SK-N-SH (cell line): ENCODE measurements at regions not wholly inside any gene's neighbourhood (a gene's known extent, or its start where the extent isn't known, plus 50 kb on each side); places are given as distances from the start of the nearest gene placed in this dataset.

Experiments used
- CTCF ChIA-PET: fragments of 300-600, 350-600 bp; formaldehyde crosslinking; extraction: SDS; loops from one replicate; lab custom pipeline; 2021; lab: Yijun Ruan, JAX
- POLR2A ChIA-PET: fragments of 350-600 bp; sonication (Branson Sonifier 250); formaldehyde crosslinking; extraction: SDS; loops from one replicate; lab custom pipeline; 2020; ENCODE audit warnings: antibody characterized with exemption, inconsistent platforms; lab: Yijun Ruan, JAX
- DNase-seq: peaks from one replicate; pipeline ENCODE4 v3.0.0; 2012
- H2AFZ ChIP-seq: fragments of 200-600 bp; sonication (generic); 2 replicates; pipeline ENCODE4 v1.8.1; 2016; ENCODE audit warnings: antibody characterized with exemption, mild to moderate bottlenecking, low read depth
- H3F3A ChIP-seq: fragments of 200-600 bp; sonication (generic); replicated peaks from 2 replicates; pipeline ENCODE3; 2016; ENCODE audit warnings: antibody characterized with exemption, mild to moderate bottlenecking; ENCODE audit not compliant: insufficient read depth
- H3K27ac ChIP-seq, 2 experiments: fragments of 200-500 bp in 1 of 2; fragments of 200-600 bp in 1 of 2; sonication (Bioruptor generic) in 1 of 2; sonication (generic), shearing (Covaris generic) in 1 of 2; 2 replicates each; pipeline versions ENCODE4 v1.5.1 to v1.6.1; 2014 to 2016; ENCODE audit warnings: low read depth in 2 of 2, inconsistent platforms in 1 of 2, low read length in 1 of 2, mild to moderate bottlenecking in 1 of 2, mixed read lengths in 1 of 2
- H3K27me3 ChIP-seq: fragments of 200-600 bp; sonication (generic), shearing (Covaris generic); 2 replicates; pipeline ENCODE4 v1.6.1; 2016; ENCODE audit warnings: mixed run types; ENCODE audit not compliant: insufficient read depth
- H3K36me3 ChIP-seq, 2 experiments: fragments of 200-500 bp in 1 of 2; fragments of 200-600 bp in 1 of 2; sonication (Bioruptor generic) in 1 of 2; sonication (generic) in 1 of 2; replicated peaks in 1 of 2; 2 replicates each; pipeline versions ENCODE3 to v1.5.1; 2014 to 2016; ENCODE audit warnings: low read length in 1 of 2, mild to moderate bottlenecking in 1 of 2; ENCODE audit not compliant: insufficient read depth in 2 of 2, control insufficient read depth in 1 of 2
- H3K4me1 ChIP-seq, 2 experiments: fragments of 200-500 bp in 1 of 2; fragments of 200-600 bp in 1 of 2; sonication (Bioruptor generic) in 1 of 2; sonication (generic), shearing (Covaris generic) in 1 of 2; 2 replicates each; pipeline versions ENCODE4 v1.5.1 to v1.6.1; 2014 to 2016; ENCODE audit warnings: low read depth in 1 of 2, low read length in 1 of 2, mixed run types in 1 of 2; ENCODE audit not compliant: insufficient read depth in 2 of 2, control insufficient read depth in 1 of 2
- H3K4me2 ChIP-seq: fragments of 200-600 bp; sonication (generic), shearing (Covaris generic); 2 replicates; pipeline ENCODE4 v1.6.1; 2017; ENCODE audit warnings: mixed run types
- H3K4me3 ChIP-seq, 2 experiments: fragments of 200-500 bp in 1 of 2; fragments of 200-600 bp in 1 of 2; sonication (Bioruptor generic) in 1 of 2; sonication (generic), shearing (Covaris generic) in 1 of 2; 2 replicates each; pipeline versions ENCODE4 v1.5.1 to v1.8.1; 2014 to 2016; ENCODE audit warnings: low read depth in 2 of 2, inconsistent platforms in 1 of 2, low read length in 1 of 2, mild to moderate bottlenecking in 1 of 2, mixed read lengths in 1 of 2, moderate library complexity in 1 of 2
- H3K79me2 ChIP-seq: fragments of 200-600 bp; sonication (generic); 2 replicates; pipeline ENCODE4 v1.8.1; 2017; ENCODE audit warnings: mild to moderate bottlenecking; ENCODE audit not compliant: insufficient read depth
- H3K9ac ChIP-seq: fragments of 200-600 bp; sonication (generic); 2 replicates; pipeline ENCODE4 v1.6.1; 2017; ENCODE audit warnings: mixed run types
- H3K9me2 ChIP-seq: fragments of 200-600 bp; sonication (generic); 2 replicates; pipeline ENCODE4 v1.6.1; 2017; ENCODE audit warnings: mixed run types
- H3K9me3 ChIP-seq: fragments of 200-600 bp; sonication (generic); 2 replicates; pipeline ENCODE4 v1.6.1; 2017; ENCODE audit warnings: mixed run types, mild to moderate bottlenecking, moderate library complexity
- H4K20me1 ChIP-seq: fragments of 200-600 bp; sonication (generic); 2 replicates; pipeline ENCODE4 v1.6.1; 2017; ENCODE audit warnings: mild to moderate bottlenecking, mixed run types; ENCODE audit not compliant: insufficient read depth
- CHD2 ChIP-seq: fragments of 150-350 bp; IDR thresholded peaks from 2 replicates; pipeline ENCODE4 v1.6.1; 2018; ENCODE audit warnings: low read length; ENCODE audit not compliant: partially characterized antibody
- CTCF ChIP-seq: fragments of 200-600 bp; sonication (generic); IDR thresholded peaks from 2 replicates; pipeline ENCODE4 v1.6.1; 2017; ENCODE audit warnings: antibody characterized with exemption, mild to moderate bottlenecking, moderate library complexity
- ELF1 ChIP-seq: IDR thresholded peaks from 2 replicates; pipeline ENCODE4 v1.4.0; 2012
- EZH2phosphoT487 ChIP-seq: fragments of 200-600 bp; sonication (generic); IDR thresholded peaks from 2 replicates; pipeline ENCODE4 v1.6.1; 2017; ENCODE audit warnings: low read depth, mixed run types, mild to moderate bottlenecking, antibody characterized with exemption, moderate library complexity, borderline replicate concordance
- FOXJ3 ChIP-seq: sonication (generic); formaldehyde crosslinking; IDR thresholded peaks from 2 replicates; pipeline ENCODE4 v1.5.1; 2020; ENCODE audit warnings: mild to moderate bottlenecking, missing genetic modification reagents
- GABPA ChIP-seq: IDR thresholded peaks from 2 replicates; pipeline ENCODE4 v1.4.0; 2012; ENCODE audit warnings: low read depth, mild to moderate bottlenecking
- GATA2 ChIP-seq: sonication (generic); formaldehyde crosslinking; IDR thresholded peaks from 2 replicates; pipeline ENCODE4 v1.5.0; 2020; ENCODE audit warnings: mild to moderate bottlenecking, missing genetic modification reagents
- IRF3 ChIP-seq: fragments of 150-350 bp; IDR thresholded peaks from 2 replicates; pipeline ENCODE4 v1.6.1; 2016; ENCODE audit warnings: mild to moderate bottlenecking, low read depth, low read length
- JUND ChIP-seq: IDR thresholded peaks from 2 replicates; pipeline ENCODE4 v1.4.0; 2012
- MEF2A ChIP-seq: IDR thresholded peaks from 2 replicates; pipeline ENCODE4 v1.4.0; 2012; ENCODE audit warnings: low read depth, borderline replicate concordance
- NFIC ChIP-seq: IDR thresholded peaks from 2 replicates; pipeline ENCODE4 v1.4.0; 2012; ENCODE audit warnings: borderline replicate concordance
- POLR2AphosphoS5 ChIP-seq: IDR thresholded peaks from 2 replicates; pipeline ENCODE4 v1.6.1; 2012; ENCODE audit warnings: low read depth, low read length
- RCOR1 ChIP-seq: fragments of 150-350 bp; IDR thresholded peaks from 2 replicates; pipeline ENCODE4 v1.6.1; 2017; ENCODE audit warnings: antibody characterized with exemption, low read length
- RXRA ChIP-seq: IDR thresholded peaks from 2 replicates; pipeline ENCODE4 v1.4.0; 2012; ENCODE audit warnings: low read depth, mild to moderate bottlenecking, borderline replicate concordance
- SIN3A ChIP-seq: IDR thresholded peaks from 2 replicates; pipeline ENCODE4 v1.6.1; 2012; ENCODE audit warnings: low read depth, mild to moderate bottlenecking, low read length, moderate library complexity, borderline replicate concordance
- SMC3 ChIP-seq: IDR thresholded peaks from 2 replicates; pipeline ENCODE4 v1.6.1; 2012; ENCODE audit warnings: low read depth, low read length, improper control_type of control experiment
- TAF1 ChIP-seq: IDR thresholded peaks from 2 replicates; pipeline ENCODE4 v1.6.1; 2012; ENCODE audit warnings: low read depth, mild to moderate bottlenecking, low read length, moderate library complexity, borderline replicate concordance
- TCF12 ChIP-seq: IDR thresholded peaks from 2 replicates; pipeline ENCODE4 v1.4.0; 2012
- USF1 ChIP-seq: IDR thresholded peaks from 2 replicates; pipeline ENCODE4 v1.4.0; 2012; ENCODE audit warnings: low read depth, borderline replicate concordance
- USF2 ChIP-seq: fragments of 150-350 bp; IDR thresholded peaks from 2 replicates; pipeline ENCODE4 v1.6.1; 2017; ENCODE audit warnings: antibody characterized with exemption, low read length, low read depth, borderline replicate concordance
- WGBS: methylation state at CpG from one replicate; pipeline ENCODE4 v1.1.6; 2017; ENCODE audit warnings: low lambda C conversion rate; 5-methylcytosine and 5-hydroxymethylcytosine counted together

GRCh38 chr14:87794561-87794960 is 198.4 kb downstream of the GALC start:
- H3K4me1 ChIP-seq, result no peaks in the 10 kb centered on the region
- POLR2A ChIA-PET, result no interaction called here
- no peak for DNase-seq
- no peaks in the 10 kb centered on the region for H3K9me3 ChIP-seq
- H3K27ac ChIP-seq, result no peak overlapping the region
- H3K79me2 ChIP-seq, result no peaks in the 10 kb centered on the region
- H3F3A ChIP-seq, result no peaks in the 10 kb centered on the region
- no peak overlapping the region for H3K4me3 ChIP-seq
- H3K9ac ChIP-seq, result no peak overlapping the region
- H3K27me3 ChIP-seq, result no peaks in the 10 kb centered on the region
- CTCF ChIA-PET, result interaction anchor here (1.3 kb wide), 1 partner anchor 11 kb away, joined by 4 read pairs; no protein-coding TSS in a partner anchor
- no peaks in the 10 kb centered on the region for H3K36me3 ChIP-seq
- H4K20me1 ChIP-seq, result no peaks in the 10 kb centered on the region
- H2AFZ ChIP-seq, result no peak overlapping the region
- H3K4me2 ChIP-seq, result no peak overlapping the region
- 18% methylated on average over 2 of the region's 2 CpGs for WGBS
- no peaks in the 10 kb centered on the region for H3K9me2 ChIP-seq
- TF ChIP-seq USF2, result no peak
- no peak for TF ChIP-seq EZH2phosphoT487
- TF ChIP-seq SMC3, result no peak
- no peak for TF ChIP-seq RCOR1
- no peak for TF ChIP-seq USF1
- no peak for TF ChIP-seq JUND
- TF ChIP-seq RXRA, result no peak

- no peak overlapping the region for H3K9ac ChIP-seq
- POLR2A ChIA-PET, result no interaction called here
- H3K79me2 ChIP-seq, result no peaks in the 10 kb centered on the region
- H3K9me2 ChIP-seq, result no peaks in the 10 kb centered on the region
- CTCF ChIA-PET, result no interaction called here
- no peak overlapping the region for H2AFZ ChIP-seq
- no peaks in the 10 kb centered on the region for H3K4me1 ChIP-seq
- no peak for DNase-seq
- H3K4me3 ChIP-seq, result no peak overlapping the region
- H3F3A ChIP-seq, result no peaks in the 10 kb centered on the region
- no peaks in the 10 kb centered on the region for H4K20me1 ChIP-seq
- 9% methylated on average over 3 of the region's 3 CpGs for WGBS
- no peaks in the 10 kb centered on the region for H3K9me3 ChIP-seq
- no peaks in the 10 kb centered on the region for H3K27me3 ChIP-seq
- H3K27ac ChIP-seq, result no peak overlapping the region
- no peaks in the 10 kb centered on the region for H3K36me3 ChIP-seq
- TF ChIP-seq IRF3 (no peak), JUND (no peak), SIN3A (no peak), MEF2A (no peak), TCF12 (no peak), USF1 (no peak), CHD2 (no peak), GATA2 (CRISPR knock-in tag) (no peak), TAF1 (no peak), CTCF (no peak), SMC3 (no peak), GABPA (no peak), FOXJ3 (no peak), NFIC (no peak), POLR2AphosphoS5 (no peak), ELF1 (no peak)
- TF ChIP-seq, all 33 proteins: peak for 0
- no peak overlapping the region for H3K4me2 ChIP-seq
Measured at GRCh38 chr14:87785897-87786296, 207.1 kb downstream of the GALC start.
